Fibroblast of the aortic adventitia (primary cell): ENCODE measurements at regions not wholly inside any gene's neighbourhood (a gene's known extent, or its start where the extent isn't known, plus 50 kb on each side); places are given as distances from the start of the nearest gene placed in this dataset.
"Not testable (repeated sequence)": the region's sequence is repeated elsewhere in the genome, so short reads cannot be mapped to it uniquely, and the experiment has no call there.

Experiments used
- DNase-seq: peaks from one replicate; pipeline ENCODE4 v3.0.0-alpha.2; 2010; ENCODE audit warnings: low read depth
- H3K4me3 ChIP-seq: 2 replicates; pipeline ENCODE4 v1.5.1; 2011; ENCODE audit warnings: low read depth, mild to moderate bottlenecking, control low read depth, low read length, moderate library complexity
- TF ChIP-seq, protein P1 (sequence below): IDR thresholded peaks from 2 replicates; pipeline ENCODE4 v1.5.1; 2011; ENCODE audit warnings: mild to moderate bottlenecking, low read length, control low read depth, inconsistent platforms; ENCODE audit not compliant: insufficient read depth

- TF ChIP-seq, protein P1, sequence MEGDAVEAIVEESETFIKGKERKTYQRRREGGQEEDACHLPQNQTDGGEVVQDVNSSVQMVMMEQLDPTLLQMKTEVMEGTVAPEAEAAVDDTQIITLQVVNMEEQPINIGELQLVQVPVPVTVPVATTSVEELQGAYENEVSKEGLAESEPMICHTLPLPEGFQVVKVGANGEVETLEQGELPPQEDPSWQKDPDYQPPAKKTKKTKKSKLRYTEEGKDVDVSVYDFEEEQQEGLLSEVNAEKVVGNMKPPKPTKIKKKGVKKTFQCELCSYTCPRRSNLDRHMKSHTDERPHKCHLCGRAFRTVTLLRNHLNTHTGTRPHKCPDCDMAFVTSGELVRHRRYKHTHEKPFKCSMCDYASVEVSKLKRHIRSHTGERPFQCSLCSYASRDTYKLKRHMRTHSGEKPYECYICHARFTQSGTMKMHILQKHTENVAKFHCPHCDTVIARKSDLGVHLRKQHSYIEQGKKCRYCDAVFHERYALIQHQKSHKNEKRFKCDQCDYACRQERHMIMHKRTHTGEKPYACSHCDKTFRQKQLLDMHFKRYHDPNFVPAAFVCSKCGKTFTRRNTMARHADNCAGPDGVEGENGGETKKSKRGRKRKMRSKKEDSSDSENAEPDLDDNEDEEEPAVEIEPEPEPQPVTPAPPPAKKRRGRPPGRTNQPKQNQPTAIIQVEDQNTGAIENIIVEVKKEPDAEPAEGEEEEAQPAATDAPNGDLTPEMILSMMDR = no peak
- DNase-seq = no peak
- no peak overlapping the region for H3K4me3 ChIP-seq
Measured at GRCh38 chr15:95142531-95142930, 911.2 kb downstream of the MCTP2 start.

DNA sequence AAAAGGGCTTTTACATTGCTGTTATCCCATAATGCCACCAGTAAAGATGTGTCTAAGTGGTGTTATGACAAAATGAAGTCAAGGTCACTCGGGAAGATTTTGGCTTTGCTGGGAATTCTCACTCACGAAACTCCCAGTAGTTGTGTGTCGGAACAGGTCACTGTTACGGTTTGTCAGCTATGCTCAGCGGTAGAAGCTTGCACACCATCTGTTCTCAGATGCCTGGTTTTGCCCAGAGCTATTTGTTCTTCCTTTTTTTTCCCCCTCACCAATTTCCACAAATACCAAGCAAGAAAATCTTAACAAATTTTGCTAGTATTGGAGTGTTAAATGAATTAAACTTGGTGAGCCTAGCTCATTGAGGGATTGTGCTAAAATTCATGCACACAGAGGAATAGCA is 915.1 kb downstream of the MCTP2 start:
- TF ChIP-seq, protein P1 = no peak
- DNase-seq = no peak
- H3K4me3 ChIP-seq = no peak overlapping the region

GRCh38 chr15:95148183-95148582 is 916.8 kb downstream of the MCTP2 start:
- no peak for DNase-seq
- no peak overlapping the region for H3K4me3 ChIP-seq
- TF ChIP-seq, protein P1 = no peak

DNA sequence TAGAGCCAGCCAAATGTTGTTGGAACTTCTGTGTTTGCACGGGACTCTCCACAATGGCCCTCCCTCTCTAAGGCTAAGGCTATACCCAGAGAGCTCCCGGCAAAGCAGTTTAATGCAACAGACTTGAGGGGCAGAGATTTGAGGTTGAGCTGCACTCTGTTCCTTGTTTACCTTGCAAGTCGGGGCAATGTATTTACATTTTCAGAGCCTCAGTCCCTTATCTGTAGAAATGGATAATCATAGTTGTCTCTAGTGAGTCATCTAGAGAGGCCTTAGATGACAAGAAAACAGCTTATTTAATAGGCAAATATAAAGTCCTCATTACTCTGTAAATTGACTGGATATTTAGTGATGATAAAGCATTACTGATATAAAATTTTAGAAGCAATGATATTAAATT is 917.7 kb downstream of the MCTP2 start:
- DNase-seq = no peak
- no peak overlapping the region for H3K4me3 ChIP-seq
- TF ChIP-seq, protein P1 = no peak

DNA sequence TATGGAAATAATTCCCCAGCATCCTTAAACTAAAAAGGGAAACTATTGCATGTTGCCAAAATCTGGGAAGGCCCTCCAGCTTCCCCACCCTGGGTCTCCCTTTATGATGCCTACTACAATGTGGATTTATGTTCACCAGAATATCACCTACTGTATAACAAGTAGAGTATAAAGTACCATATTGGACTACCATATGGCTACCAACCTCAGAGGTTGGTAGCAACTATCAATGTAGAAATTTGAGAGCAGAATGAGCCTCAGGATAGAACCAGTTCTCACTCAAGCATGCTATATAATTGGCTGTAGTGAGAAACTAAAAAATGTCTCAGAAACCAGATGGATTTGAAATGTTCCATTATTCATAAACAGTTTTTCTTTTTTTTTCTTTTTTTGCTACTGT is 918.4 kb downstream of the MCTP2 start:
- no peak overlapping the region for H3K4me3 ChIP-seq
- DNase-seq = no peak
- TF ChIP-seq, protein P1 = no peak

DNA sequence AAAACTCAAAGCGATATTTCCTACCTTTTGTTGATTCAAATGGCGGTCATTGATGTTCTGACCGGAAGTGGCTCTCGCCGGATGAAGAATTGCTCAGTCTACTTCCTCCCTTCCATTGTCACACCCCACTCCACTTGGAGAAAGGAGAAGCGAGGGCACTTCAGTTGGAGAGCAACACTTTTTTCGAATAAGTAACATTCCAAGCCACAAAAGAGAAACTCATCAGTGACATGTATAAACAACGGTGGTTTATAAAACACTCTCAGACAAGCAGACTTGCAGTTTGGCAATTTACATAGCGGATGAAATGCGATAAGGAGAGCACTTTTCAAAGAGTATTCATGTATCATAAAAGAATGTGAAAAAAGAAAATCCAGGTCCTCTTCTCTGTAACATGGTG is 919.1 kb downstream of the MCTP2 start:
- DNase-seq = no peak
- TF ChIP-seq, protein P1 = no peak
- no peak overlapping the region for H3K4me3 ChIP-seq

GRCh38 chr15:95152741-95153140 is 921.4 kb downstream of the MCTP2 start:
- no peak for DNase-seq
- H3K4me3 ChIP-seq = no peak overlapping the region
- TF ChIP-seq, protein P1 = no peak

DNA sequence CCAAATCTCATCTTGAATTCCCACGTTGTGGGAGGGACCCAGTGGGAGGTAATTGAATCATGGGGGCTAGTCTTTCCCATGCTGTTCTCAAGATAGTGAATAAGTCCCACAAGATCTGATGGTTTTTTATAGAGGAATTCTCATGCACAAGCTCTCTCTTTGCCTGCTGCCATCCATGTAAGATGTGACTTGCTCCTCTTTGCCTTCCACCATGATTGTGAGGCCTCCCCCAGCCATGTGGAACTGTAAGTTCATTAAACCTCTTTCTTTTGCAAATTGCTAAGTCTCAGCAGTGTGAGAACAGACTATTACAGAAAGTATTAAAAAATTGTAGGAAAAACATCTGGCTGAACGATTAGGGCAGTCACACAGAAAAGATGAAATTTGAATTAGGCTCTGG is 921.8 kb downstream of the MCTP2 start:
- H3K4me3 ChIP-seq, DNase-seq: not testable (repeated sequence)
